Epithelial cell of proximal tubule (primary cell): ENCODE measurements at regions not wholly inside any gene's neighbourhood (a gene's known extent, or its start where the extent isn't known, plus 50 kb on each side); places are given as distances from the start of the nearest gene placed in this dataset.
A peak's percentile ranks its signal among the peaks of the same experiment; 100 is the strongest.

Experiments
- DNase-seq: peaks from one replicate; pipeline ENCODE4 v3.0.0-alpha.2; 2011; ENCODE audit warnings: low read depth
- H3K4me3 ChIP-seq: 2 replicates; pipeline ENCODE4 v1.5.1; 2011; ENCODE audit warnings: low read depth, mild to moderate bottlenecking, low read length
- TF ChIP-seq, protein P1 (sequence below): conservative IDR thresholded peaks from 2 replicates; pipeline ENCODE4 v1.5.1; 2012; ENCODE audit warnings: low read depth, mild to moderate bottlenecking, low read length

DNA sequence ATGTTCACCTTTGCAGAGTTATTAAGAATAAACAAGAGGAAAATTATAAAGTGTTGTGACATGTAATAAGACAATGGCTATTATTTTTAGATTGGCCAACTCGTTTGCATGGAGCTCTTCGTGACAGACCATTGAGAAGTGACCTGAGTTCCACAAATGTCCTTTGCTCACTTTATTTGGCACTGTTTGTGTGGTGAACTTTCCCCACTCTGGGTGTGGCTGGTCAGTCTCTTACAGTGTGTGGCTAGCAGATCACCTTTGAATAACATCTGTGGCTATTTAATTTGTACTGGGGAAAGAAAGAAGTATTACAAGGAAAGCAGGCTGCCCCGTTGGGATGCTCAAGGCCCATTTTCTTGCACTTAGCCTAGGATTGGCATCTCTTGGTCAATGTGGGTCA is 274.1 kb upstream of the WWC1 start:
- no peak for DNase-seq
- TF ChIP-seq, protein P1, sequence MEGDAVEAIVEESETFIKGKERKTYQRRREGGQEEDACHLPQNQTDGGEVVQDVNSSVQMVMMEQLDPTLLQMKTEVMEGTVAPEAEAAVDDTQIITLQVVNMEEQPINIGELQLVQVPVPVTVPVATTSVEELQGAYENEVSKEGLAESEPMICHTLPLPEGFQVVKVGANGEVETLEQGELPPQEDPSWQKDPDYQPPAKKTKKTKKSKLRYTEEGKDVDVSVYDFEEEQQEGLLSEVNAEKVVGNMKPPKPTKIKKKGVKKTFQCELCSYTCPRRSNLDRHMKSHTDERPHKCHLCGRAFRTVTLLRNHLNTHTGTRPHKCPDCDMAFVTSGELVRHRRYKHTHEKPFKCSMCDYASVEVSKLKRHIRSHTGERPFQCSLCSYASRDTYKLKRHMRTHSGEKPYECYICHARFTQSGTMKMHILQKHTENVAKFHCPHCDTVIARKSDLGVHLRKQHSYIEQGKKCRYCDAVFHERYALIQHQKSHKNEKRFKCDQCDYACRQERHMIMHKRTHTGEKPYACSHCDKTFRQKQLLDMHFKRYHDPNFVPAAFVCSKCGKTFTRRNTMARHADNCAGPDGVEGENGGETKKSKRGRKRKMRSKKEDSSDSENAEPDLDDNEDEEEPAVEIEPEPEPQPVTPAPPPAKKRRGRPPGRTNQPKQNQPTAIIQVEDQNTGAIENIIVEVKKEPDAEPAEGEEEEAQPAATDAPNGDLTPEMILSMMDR = no peak

DNA sequence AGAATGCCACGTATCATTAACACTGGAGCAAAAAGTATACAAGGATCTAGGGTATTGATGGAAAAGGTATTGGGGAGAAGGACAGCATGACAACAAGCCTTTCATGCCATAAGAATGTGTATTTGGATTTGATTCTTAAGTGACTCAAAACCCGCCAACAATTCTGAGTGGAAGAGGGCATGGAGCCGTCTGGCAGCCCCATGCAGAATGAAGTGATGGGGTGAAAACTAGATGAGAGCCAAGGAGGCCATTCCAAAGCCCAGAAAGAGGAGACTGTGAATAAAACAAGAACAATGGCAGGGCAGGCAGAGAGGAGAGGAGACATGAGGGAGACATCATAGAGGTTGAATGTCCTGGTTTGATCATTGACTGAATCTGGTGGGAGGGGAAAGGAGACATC is 272.3 kb upstream of the WWC1 start:
- no peak overlapping the region for H3K4me3 ChIP-seq
- DNase-seq = no peak
- TF ChIP-seq, protein P1 = no peak

More for the DNA sequence above, 274.1 kb upstream of the WWC1 start:
- no peak overlapping the region for H3K4me3 ChIP-seq

GRCh38 chr5:168020542-168021294 is 270.7 kb upstream of the WWC1 start:
- TF ChIP-seq, protein P1 = peak; percentile 56
- H3K4me3 ChIP-seq = no peak overlapping the region
- DNase-seq = no peak

DNA sequence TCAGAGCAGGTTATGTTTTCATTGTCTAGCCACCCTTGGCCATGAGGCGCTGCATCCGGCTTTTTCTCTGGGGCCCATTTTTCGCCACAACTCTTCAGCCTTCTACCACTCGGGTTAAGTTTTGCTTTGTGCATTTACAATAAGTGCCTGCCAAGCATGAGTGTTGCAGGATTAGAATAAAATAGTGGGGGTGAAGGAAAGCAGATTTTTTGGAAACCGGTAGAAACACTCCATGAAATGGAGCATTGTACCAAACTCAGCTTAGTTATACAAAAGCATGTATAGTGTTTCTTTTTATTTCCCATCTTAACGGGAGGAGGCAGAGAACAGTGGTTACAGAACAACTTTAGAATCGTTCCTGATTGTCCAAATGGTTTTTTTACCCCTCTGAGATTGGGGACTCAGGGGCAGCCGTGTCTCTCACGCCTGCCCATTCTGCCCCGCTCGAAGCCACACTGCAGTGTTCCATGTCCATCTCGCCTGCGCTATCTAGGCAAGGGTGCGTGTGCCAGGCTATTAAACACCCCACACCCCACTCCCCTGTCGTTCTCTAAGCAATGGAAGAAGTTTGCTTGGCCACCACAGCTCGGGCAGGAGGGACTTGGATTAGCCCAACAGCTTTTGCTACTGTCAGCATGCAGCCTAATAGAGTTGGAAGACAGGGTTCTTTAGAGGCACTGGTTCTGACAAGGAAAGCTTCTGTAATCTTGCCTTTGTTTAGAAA is 268.8 kb upstream of the WWC1 start:
- no peak overlapping the region for H3K4me3 ChIP-seq
- no peak for DNase-seq
- TF ChIP-seq, protein P1 = no peak

DNA sequence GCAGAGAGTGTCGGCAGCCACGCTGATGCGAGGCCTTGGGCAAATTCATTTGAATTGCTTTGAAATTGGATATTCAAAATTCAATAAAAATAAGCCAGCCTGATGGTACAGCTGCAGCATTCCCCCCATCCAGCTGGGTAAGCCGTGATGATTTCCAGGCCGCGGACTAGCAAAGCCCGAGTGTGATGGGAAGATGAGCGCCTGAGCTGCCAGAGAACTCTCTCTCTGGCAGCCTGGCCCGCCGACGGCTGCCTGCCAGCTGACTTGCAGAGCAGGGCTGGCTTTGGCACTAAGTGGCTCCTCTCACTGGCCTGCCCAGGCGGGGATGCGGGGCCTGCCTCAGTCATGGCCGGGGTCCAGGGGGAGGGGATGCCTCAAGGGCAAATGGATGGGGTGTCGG is 268.3 kb upstream of the WWC1 start:
- TF ChIP-seq, protein P1 = no peak
- no peak overlapping the region for H3K4me3 ChIP-seq
- DNase-seq = no peak

DNA sequence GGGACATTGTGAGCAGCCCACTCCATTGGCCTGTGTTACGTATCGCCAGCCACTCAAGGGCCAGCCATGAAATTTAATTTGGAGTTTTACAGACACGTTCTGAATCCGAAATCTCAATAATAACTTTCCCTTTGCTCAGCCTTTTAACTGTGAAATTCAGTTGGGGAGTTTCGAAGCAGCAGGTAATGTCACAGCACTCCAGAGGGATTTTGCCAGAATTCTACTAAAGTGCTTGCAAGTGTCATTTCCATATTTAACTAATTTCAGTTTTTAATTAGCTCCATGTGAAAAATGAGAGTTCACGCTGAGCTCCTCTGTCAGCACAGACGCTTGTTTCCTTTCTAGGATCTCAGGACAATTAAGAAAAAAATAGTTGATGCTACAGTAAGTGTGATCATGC is 267.1 kb upstream of the WWC1 start:
- TF ChIP-seq, protein P1 = no peak
- DNase-seq = no peak

More for the DNA sequence above, 267.1 kb upstream of the WWC1 start:
- H3K4me3 ChIP-seq = no peak overlapping the region
